Gastroesophageal sphincter (tissue), 3 donors: ENCODE measurements at regions not wholly inside any gene's neighbourhood (a gene's known extent, or its start where the extent isn't known, plus 50 kb on each side); places are given as distances from the start of the nearest gene placed in this dataset.

Experiments
- POLR2A ChIP-seq, 2 donors: fragments of 450-650 bp; IDR thresholded peaks; one replicate each; pipeline ENCODE4 v1.6.1; 2017; ENCODE audit warnings: antibody characterized with exemption in 2 of 2, mild to moderate bottlenecking in 2 of 2, moderate library complexity in 1 of 2
- POLR2AphosphoS5 ChIP-seq: sonication (generic); formaldehyde crosslinking; IDR thresholded peaks from one replicate; pipeline ENCODE4 v1.6.1; 2017; ENCODE audit warnings: antibody characterized with exemption
- TF ChIP-seq, protein P1 (sequence below), 4 experiments: fragments of 200-600 bp in 2 of 4; fragments of 450-650 bp in 2 of 4; sonication (generic) in 1 of 4; IDR thresholded peaks; one replicate each; pipeline ENCODE4 v1.5.1; 2017 to 2019; ENCODE audit warnings: antibody characterized with exemption in 4 of 4, mild to moderate bottlenecking in 2 of 4, moderate library complexity in 2 of 4

DNA sequence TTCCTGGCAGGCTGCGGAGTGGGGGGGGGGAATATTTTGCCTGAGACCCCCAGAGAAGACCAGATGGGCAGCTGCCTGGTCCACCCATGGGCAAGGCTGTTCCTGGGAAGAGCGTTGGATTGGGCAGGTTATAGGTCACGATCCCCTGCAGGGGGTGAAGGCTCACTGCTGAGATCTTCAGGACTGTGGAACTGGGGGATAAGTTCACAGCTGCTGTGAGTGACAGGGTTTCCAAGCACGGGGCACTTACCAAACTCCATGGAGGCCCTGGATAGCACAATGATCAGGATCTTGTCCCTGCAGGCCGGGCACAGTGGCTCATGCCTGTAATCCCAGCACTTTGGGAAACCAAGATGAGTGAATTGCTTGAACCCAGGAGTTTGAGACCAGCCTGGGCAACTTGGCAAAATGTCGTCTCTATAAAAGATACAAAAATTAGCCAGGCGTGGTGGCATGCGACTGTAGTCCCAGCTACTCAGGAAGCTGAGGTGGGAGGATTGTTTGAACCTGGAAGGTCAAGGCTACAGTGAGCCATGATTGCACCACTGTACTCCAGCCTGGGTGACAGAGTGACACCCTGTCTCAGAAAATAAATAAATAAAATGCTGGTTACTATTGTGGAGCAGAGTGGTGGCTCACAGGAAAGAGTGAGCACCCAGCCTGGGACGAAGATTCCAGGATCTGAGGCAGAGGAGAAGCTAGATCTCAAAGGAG, 68.0 kb upstream of the HELT start:
- TF ChIP-seq, protein P1, sequence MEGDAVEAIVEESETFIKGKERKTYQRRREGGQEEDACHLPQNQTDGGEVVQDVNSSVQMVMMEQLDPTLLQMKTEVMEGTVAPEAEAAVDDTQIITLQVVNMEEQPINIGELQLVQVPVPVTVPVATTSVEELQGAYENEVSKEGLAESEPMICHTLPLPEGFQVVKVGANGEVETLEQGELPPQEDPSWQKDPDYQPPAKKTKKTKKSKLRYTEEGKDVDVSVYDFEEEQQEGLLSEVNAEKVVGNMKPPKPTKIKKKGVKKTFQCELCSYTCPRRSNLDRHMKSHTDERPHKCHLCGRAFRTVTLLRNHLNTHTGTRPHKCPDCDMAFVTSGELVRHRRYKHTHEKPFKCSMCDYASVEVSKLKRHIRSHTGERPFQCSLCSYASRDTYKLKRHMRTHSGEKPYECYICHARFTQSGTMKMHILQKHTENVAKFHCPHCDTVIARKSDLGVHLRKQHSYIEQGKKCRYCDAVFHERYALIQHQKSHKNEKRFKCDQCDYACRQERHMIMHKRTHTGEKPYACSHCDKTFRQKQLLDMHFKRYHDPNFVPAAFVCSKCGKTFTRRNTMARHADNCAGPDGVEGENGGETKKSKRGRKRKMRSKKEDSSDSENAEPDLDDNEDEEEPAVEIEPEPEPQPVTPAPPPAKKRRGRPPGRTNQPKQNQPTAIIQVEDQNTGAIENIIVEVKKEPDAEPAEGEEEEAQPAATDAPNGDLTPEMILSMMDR (IDR thresholded peaks at IDR 0.05): no peak
- no peak for TF ChIP-seq POLR2A (IDR thresholded peaks at IDR 0.05)
- no peak for TF ChIP-seq POLR2AphosphoS5
